GM18505 (cell line): ENCODE measurements at regions not wholly inside any gene's neighbourhood (a gene's known extent, or its start where the extent isn't known, plus 50 kb on each side); places are given as distances from the start of the nearest gene placed in this dataset.

Experiments
- ATAC-seq: cut with Tn5 transposase; IDR thresholded peaks from one replicate; pipeline ENCODE4 v1.9.1; 2021; ENCODE audit not compliant: unreplicated experiment
- POLR2A ChIP-seq: IDR thresholded peaks from 4 replicates; pipeline ENCODE4 v1.6.1; 2011; ENCODE audit warnings: borderline replicate concordance; ENCODE audit not compliant: insufficient read depth, insufficient read length; ENCODE audit errors: extremely low read depth

DNA sequence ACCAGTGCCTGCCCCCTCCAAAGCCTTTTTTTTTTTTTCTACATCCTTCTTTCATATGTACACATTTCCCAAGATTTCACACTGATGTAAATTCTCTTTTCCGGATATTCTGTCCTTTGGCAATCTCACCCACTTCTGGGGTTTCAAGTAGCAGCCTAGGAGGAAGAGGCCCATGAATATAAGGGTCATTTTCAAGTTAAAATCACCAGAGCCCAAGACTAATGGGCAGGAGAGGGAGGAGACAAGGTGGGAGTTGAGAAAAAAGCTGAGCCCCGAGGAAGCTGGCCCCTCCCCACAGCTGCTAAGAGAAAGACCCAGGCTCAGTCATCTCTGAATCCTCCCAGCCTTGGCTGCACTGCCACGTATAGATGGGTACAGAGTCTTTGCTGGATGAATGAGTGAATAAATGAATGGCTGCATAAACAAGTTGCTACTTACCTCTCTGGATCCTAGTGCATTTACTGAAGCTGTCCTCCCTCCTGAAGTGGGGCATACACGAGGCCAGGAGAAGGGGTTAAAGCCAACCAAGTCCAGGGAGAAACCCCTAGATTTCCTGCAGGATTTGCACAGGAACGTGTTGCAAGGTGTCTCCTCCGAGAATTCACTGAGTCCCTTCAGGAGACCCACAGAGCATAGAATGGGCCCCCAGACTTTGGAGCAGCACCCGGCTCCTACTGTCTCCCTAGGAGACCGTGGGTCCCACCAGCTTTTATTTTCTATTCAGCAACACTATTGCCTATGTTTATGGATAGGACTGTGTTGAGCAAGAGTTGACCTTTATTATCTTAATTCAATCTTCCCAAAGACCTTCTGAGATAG, 100.8 kb upstream of the LIPC start:
- TF ChIP-seq POLR2A = no peak
- ATAC-seq = no peak

DNA sequence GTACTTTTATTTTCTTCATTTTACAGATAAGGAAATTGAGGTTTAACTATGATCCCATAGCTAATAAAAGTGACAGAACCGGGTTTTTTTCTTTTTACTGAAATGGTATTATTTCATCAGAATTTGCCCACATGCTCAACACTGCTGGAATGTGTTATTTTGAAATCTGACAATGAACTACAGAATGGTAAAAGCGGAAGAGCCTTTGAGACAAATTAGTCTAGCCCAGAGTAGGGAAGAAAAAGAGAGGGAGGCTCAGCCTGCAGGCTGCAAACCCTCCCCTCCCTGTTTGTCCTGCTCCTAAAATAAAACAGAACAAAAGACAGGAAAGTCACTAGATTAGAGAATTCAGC, 100.3 kb upstream of the LIPC start:
- no peak for ATAC-seq
- TF ChIP-seq POLR2A = no peak

DNA sequence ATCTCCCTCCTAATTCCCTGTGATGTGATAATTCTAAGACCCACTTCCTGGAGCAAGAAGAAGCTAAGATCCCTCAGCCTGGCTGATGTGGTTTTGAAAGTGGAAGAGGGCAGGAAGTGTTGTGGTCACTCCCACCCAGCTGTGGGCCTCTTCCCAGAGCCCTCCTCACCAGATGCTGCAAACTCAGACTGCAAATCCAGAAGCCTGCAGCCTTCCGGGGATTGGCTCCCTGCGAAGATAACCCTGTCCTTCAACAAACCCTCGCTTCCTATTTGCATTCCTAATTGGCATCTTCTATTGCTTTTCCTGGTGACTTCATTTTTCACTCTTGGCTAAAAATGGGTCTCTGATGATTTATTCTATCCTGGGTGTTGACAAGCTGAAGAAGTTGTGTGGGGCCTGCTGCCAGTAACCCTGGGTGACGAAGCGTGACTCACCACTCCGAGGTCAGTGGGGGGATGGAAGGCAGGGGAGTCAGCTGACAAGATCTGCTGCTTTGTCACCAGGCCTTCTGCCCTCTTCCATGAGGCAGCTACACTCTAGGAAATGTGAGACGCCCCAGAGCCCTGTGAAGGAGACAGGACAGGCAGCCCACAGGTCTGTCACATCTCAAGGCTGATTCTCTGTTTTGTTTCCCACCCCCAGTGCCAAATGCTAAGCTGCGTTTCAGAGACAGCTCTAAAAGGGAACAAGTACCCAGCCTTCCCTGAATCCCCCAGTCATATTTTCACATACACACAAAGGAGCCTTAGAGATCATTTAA, 99.7 kb upstream of the LIPC start:
- peak; percentile 66 for TF ChIP-seq POLR2A
- peak; percentile 63 for ATAC-seq

GRCh38 chr15:58332676-58333400, 99.0 kb upstream of the LIPC start:
- no peak for ATAC-seq
- TF ChIP-seq POLR2A = no peak

DNA sequence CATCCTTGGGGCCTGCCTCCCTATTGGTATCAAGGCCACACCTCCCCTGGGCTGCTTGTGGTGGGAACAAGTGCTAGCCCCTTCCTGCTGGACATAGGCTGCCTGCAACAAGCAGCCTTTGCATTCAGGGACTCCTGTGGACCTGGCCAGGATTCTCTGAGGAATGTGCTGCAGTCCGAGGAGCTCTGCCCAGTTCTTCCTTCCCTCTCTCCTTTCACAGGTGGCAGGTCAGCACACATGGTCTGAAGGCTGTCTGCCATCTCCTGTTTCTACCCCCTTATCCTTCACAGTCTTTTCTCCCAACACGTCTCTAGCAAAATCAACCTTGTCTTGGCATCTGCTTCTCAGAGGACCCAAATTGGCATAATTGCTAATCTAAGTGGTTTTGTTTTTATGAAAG, 97.0 kb upstream of the LIPC start:
- no peak for TF ChIP-seq POLR2A
- no peak for ATAC-seq

DNA sequence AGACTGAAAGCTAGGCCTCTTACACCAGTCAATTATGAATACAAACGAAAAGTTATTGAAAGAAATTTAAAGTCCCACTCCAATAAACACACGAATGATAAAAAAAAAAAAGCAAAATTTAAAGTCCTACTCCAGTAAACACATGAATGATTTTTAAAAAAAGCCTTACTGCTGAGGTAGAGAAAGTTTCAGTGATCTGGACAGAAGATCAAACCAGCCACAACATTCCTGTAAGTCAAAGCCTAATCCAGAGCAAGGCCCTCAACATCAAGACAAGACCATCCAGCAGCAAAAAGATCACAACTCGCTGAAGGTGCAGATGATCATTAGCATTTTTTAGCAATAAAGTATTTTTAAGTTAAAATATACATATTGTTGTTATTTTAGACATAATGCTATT, 95.6 kb upstream of the LIPC start:
- no peak for TF ChIP-seq POLR2A

DNA sequence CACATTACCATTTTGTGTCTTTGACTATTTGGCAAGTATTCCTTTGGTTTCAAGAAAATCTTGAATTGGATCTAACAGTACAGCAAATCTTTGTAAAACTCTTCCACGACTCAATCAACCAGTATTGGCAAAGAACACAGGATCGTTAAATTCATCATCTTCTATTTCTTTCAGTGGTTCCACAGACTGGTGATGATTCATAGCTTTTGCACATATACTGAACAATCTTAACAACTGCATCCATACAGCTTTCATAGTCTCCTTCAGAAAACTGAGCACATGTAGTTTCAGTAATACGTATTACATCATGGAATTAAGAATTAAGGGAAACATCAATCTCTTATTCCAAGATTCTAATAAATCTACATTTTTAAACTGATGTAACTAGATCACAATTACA, 91.6 kb upstream of the LIPC start:
- ATAC-seq = no peak

More for the DNA sequence above, 95.6 kb upstream of the LIPC start:
- ATAC-seq = no peak

DNA sequence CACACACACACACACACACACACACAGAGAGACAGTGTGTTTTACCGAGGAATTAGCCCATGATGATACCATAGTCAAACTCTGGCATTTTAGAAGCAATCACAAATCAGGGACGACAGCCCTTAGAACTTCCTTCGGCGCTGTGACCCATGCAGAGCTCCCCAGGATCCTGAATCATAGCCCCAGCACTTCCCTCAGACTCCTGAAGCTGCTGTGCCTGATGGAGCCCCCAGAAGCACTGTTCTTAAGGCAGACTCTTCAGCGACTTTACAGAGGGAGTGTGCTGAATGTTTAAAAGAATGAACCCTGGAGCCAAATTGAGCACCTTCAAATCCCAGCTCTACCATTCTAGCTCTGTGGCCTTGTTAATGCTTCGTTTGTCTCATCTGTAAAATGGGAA, 89.3 kb upstream of the LIPC start:
- ATAC-seq = no peak
- no peak for TF ChIP-seq POLR2A

More for the DNA sequence above, 91.6 kb upstream of the LIPC start:
- no peak for TF ChIP-seq POLR2A

DNA sequence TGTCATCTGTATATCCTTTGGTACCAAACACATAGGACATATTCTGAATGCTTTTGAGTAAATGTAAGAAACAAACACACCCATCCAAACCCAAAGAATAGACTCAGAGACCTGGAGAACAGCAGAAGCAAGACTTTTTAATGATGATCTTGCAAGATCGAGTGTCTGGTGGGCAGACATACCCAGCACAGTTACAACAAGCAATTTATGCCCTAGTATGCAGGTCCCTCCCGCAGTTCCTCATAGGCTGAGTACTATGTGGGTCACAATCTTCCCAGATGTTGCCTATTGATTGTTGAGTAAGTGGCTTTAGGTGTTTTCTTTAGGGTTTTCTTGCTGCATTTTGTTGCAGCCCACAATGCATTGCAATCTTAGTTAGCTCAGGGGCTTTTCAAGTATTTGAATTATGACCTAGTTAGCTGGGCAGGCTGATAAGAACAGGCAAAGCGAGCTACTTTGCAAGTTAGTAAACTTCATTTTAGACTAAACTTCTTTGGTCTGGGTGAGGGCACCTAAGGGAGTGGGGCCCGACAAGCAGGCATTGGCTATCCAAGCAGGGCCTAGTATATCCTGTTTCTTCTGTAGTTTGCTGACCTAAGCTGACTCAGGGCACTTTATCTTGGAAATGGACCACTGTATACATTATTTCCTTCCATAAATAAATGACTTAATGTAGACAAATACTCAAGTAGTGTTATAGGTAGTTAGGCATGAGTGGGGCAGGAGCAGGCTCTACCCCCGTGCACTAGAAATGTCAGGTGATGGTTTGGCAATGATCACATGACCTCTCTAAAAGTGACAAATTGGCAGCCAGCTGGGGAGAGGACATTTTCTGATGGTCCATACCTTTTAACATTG, 87.3 kb upstream of the LIPC start:
- no peak for ATAC-seq
- no peak for TF ChIP-seq POLR2A

DNA sequence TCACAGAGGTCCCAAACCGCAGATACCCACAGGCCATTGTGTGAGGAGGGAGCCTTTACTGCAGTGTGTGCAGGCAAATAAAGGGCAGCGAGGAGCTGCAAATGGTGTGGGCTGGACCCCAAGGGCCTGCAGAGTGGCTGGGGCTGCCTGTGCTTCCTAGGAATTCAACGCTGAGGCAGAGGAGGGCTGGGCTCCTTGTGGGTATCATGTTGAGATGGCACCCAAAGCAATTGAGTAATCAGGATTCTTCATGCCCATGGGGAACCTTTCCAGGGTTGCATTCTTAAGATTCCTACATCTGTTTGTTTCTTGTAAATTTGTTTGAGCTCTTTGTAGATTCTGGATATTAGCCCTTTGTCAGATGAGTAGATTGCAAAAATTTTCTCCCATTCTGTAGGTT, 85.4 kb upstream of the LIPC start:
- ATAC-seq = no peak

DNA sequence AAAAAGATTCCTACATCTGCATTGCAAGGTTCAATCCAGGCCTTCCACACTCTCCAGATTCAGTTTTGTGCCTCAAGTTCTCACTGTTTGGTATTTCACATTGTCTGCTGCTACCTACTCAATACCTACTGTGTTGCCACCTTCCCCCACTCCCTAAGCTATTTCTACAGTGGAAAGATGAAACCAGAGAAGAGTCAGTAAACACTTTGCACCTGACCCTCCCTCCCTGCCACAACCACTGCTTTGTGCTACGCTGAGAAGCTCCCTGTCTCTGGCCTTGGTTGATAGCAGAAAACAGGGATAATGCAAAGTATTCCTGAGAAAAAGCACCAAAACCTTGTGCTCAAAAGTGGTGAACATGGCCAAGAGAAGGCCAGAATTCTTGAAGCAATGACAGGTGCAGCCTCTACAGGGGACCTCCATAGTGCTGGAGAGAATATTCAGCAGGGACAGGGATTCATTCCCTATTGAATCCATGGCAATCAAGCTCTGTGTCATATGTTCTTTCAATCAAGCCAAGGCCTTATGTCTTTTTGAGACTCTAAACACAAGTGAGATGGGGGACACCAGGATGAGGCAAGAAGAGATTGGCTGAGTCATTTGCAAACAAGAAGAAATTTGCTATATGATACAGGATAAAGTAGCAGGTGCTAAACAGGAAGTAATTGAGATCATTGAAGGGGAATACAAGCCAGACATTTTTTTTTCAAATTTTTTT, 83.5 kb upstream of the LIPC start:
- no peak for ATAC-seq

More for the DNA sequence above, 85.4 kb upstream of the LIPC start:
- no peak for TF ChIP-seq POLR2A

More for the DNA sequence above, 83.5 kb upstream of the LIPC start:
- no peak for TF ChIP-seq POLR2A
